ENCODE measurements at regions not wholly inside any gene's neighbourhood (a gene's known extent, or its start where the extent isn't known, plus 50 kb on each side); places are given as distances from the start of the nearest gene placed in this dataset.

GRCh38 chr3:10762611-10763247 is 53.3 kb upstream of the SLC6A11 start:
- Histone ChIP-seq H3K4me1 (ENCODE audit: insufficient read depth) (no peaks in the 10 kb centered on the region; the same call in 1 of the 2 replicates), H3K4me2 (no peak overlapping the region), H3F3A (replicated peaks; ENCODE audit: low read depth) (no peaks in the 10 kb centered on the region), H3K79me2 (replicated peaks; ENCODE audit: insufficient read depth) (no peaks in the 10 kb centered on the region), H4K20me1 (replicated peaks; ENCODE audit: insufficient read depth) (no peaks in the 10 kb centered on the region), H2AFZ (peak overlapping the region; percentile 59; the same call in 1 of the 2 replicates), H3K4me3 (no peak overlapping the region), H3K36me3 (ENCODE audit: insufficient read depth) (no peaks in the 10 kb centered on the region), H3K27ac (ENCODE audit: low read depth) (no peak overlapping the region), H3K9me2 (ENCODE audit: insufficient read depth) (no peaks in the 10 kb centered on the region), H3K27me3 (ENCODE audit: insufficient read depth) (no peaks in the 10 kb centered on the region)
- DNase-seq (ENCODE audit: low spot score) (no peak), ATAC-seq (no peak)
- Mint-ChIP-seq H3K27me3 (ENCODE audit: insufficient read depth, low read depth, poor library complexity) (peaks cover 5% of the 10 kb centered on the region), H3K27ac (no peak overlapping the region), H3K9me3 (no peaks in the 10 kb centered on the region), H3K4me3 (no peak overlapping the region; the same call in 2 of the 3 replicates), H3K4me1 (peaks cover 15% of the 10 kb centered on the region), H3K36me3 (ENCODE audit: low read depth) (no peaks in the 10 kb centered on the region)
- TF ChIP-seq ZNF331 (CRISPR knock-in tag; IDR thresholded peaks at IDR 0.05; ENCODE audit: low read depth): no peak
- no peak for TF ChIP-seq POLR2AphosphoS5 (IDR thresholded peaks at IDR 0.05; ENCODE audit: low read depth)
- TF ChIP-seq NANOG (IDR thresholded peaks at IDR 0.05; ENCODE audit: borderline replicate concordance): no peak
- TF ChIP-seq CREB1 (CRISPR knock-in tag; IDR thresholded peaks at IDR 0.05; ENCODE audit: low read depth): no peak
- no peak for TF ChIP-seq ZNF462 (CRISPR knock-in tag; IDR thresholded peaks at IDR 0.05)
- no peak for TF ChIP-seq STAT1 (IDR thresholded peaks at IDR 0.05; ENCODE audit: unreplicated experiment)
- no peak for TF ChIP-seq JUNB (IDR thresholded peaks at IDR 0.05; ENCODE audit: unreplicated experiment)
- TF ChIP-seq ETS1 (IDR thresholded peaks at IDR 0.05): no peak
